Upper lobe of right lung (tissue), 1 donor: ENCODE measurements at regions not wholly inside any gene's neighbourhood (a gene's known extent, or its start where the extent isn't known, plus 50 kb on each side); places are given as distances from the start of the nearest gene placed in this dataset.

Experiments
- ATAC-seq: fragments of 200-7000 bp; cut with Tn5 transposase; one replicate; pipeline ENCODE4 v1.9.1; 2020; ENCODE audit warnings: mild to moderate bottlenecking, moderate library complexity
- DNase-seq: peaks from one replicate; pipeline ENCODE4 v3.0.0-alpha.2; 2020
- H3K27ac ChIP-seq: fragments of 200-600 bp; one replicate; pipeline ENCODE4 v1.8.0; 2022
- H3K27me3 ChIP-seq: fragments of 200-600 bp; one replicate; pipeline ENCODE4 v1.8.0; 2022; ENCODE audit warnings: mild to moderate bottlenecking
- H3K36me3 ChIP-seq: fragments of 200-600 bp; one replicate; pipeline ENCODE4 v1.8.0; 2022
- H3K4me1 ChIP-seq: fragments of 200-600 bp; one replicate; pipeline ENCODE4 v1.8.0; 2022
- H3K4me3 ChIP-seq: fragments of 200-600 bp; one replicate; pipeline ENCODE4 v1.8.0; 2022; ENCODE audit warnings: mild to moderate bottlenecking
- H3K9me3 ChIP-seq: fragments of 200-600 bp; one replicate; pipeline ENCODE4 v1.8.0; 2022
- intact Hi-C: fragments of 100-400 bp; cut with DNase I; formaldehyde crosslinking; loops from one replicate; pipeline ENCODE4 v1.11.0; 2022
- TF ChIP-seq, protein P1 (sequence below): fragments of 200-600 bp; IDR thresholded peaks from one replicate; pipeline ENCODE4 v1.8.0; 2022; ENCODE audit warnings: antibody characterized with exemption
- donor health status: DM: no; HTN: yes; CAD: no; lungs with severe emphysema.

GRCh38 chr5:176157656-176158055, 80.6 kb upstream of the SIMC1 start:
- ATAC-seq (no peak), DNase-seq (no peak)
- TF ChIP-seq, protein P1, sequence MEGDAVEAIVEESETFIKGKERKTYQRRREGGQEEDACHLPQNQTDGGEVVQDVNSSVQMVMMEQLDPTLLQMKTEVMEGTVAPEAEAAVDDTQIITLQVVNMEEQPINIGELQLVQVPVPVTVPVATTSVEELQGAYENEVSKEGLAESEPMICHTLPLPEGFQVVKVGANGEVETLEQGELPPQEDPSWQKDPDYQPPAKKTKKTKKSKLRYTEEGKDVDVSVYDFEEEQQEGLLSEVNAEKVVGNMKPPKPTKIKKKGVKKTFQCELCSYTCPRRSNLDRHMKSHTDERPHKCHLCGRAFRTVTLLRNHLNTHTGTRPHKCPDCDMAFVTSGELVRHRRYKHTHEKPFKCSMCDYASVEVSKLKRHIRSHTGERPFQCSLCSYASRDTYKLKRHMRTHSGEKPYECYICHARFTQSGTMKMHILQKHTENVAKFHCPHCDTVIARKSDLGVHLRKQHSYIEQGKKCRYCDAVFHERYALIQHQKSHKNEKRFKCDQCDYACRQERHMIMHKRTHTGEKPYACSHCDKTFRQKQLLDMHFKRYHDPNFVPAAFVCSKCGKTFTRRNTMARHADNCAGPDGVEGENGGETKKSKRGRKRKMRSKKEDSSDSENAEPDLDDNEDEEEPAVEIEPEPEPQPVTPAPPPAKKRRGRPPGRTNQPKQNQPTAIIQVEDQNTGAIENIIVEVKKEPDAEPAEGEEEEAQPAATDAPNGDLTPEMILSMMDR = no peak
- H3K9me3 ChIP-seq = no peaks in the 10 kb centered on the region
- no peaks in the 10 kb centered on the region for H3K27me3 ChIP-seq
- H3K27ac ChIP-seq = no peak overlapping the region
- H3K36me3 ChIP-seq = no peaks in the 10 kb centered on the region
- H3K4me3 ChIP-seq = no peak overlapping the region
- H3K4me1 ChIP-seq = no peaks in the 10 kb centered on the region
- intact Hi-C loops = no loop called here

- Histone ChIP-seq H3K27ac (no peak overlapping the region), H3K27me3 (no peaks in the 10 kb centered on the region), H3K4me3 (no peak overlapping the region), H3K4me1 (no peaks in the 10 kb centered on the region), H3K36me3 (no peaks in the 10 kb centered on the region), H3K9me3 (no peaks in the 10 kb centered on the region)
- TF ChIP-seq, protein P1 = no peak
- intact Hi-C loops = no loop called here
- DNase-seq = no peak
- ATAC-seq = no peak
Observed at GRCh38 chr5:176161431-176161830, 76.8 kb upstream of the SIMC1 start.

DNA sequence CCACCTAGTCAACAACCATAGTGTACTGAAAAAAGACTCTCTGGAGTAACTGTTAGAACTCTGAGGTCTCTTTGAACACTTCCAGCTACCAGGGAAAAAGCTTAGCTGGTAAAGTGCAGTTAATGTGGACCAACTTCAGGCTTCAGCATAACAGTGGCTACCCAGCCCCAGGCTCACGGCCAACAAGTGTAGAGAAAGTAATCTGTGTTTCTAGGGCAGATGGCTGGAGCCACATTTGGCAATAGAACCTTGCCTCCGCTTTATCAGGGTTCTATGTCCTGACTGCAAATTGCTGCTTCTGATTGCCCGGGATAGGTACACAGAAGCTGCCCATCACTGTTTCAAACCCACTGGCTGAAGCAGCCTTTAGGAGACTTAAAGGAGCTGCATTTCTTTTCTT, 76.0 kb upstream of the SIMC1 start:
- H3K4me1 ChIP-seq = no peaks in the 10 kb centered on the region
- no peaks in the 10 kb centered on the region for H3K27me3 ChIP-seq
- intact Hi-C loops = no loop called here
- no peak overlapping the region for H3K27ac ChIP-seq
- H3K4me3 ChIP-seq = no peak overlapping the region
- no peaks in the 10 kb centered on the region for H3K36me3 ChIP-seq
- no peaks in the 10 kb centered on the region for H3K9me3 ChIP-seq
- DNase-seq = no peak
- no peak for ATAC-seq
- TF ChIP-seq, protein P1 = no peak

DNA sequence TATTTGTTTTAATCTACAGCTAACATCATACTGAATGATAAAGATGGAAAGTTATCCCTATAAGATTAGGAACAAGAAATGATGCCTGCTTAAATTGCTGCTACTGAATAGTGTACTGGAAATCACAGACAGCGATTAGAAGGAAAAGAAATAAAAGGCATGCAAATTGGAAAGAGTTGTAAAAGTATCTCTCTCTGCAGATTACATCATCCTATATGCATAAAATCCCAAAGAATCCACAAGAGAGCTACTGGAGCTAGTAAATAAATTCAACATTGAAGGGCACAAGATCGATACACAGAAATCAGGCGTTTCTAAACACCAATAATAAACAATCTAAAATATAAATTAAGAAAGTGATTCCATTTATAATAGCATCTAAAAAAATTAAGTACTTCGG, 75.3 kb upstream of the SIMC1 start:
- H3K4me3 ChIP-seq = no peak overlapping the region
- intact Hi-C loops = no loop called here
- no peaks in the 10 kb centered on the region for H3K9me3 ChIP-seq
- DNase-seq (no peak), ATAC-seq (no peak)
- TF ChIP-seq, protein P1 = no peak
- H3K27ac ChIP-seq = no peak overlapping the region
- no peaks in the 10 kb centered on the region for H3K27me3 ChIP-seq
- no peaks in the 10 kb centered on the region for H3K4me1 ChIP-seq
- H3K36me3 ChIP-seq = no peaks in the 10 kb centered on the region

GRCh38 chr5:176166427-176166826, 71.8 kb upstream of the SIMC1 start:
- intact Hi-C loops = no loop called here
- no peaks in the 10 kb centered on the region for H3K4me1 ChIP-seq
- DNase-seq = no peak

DNA sequence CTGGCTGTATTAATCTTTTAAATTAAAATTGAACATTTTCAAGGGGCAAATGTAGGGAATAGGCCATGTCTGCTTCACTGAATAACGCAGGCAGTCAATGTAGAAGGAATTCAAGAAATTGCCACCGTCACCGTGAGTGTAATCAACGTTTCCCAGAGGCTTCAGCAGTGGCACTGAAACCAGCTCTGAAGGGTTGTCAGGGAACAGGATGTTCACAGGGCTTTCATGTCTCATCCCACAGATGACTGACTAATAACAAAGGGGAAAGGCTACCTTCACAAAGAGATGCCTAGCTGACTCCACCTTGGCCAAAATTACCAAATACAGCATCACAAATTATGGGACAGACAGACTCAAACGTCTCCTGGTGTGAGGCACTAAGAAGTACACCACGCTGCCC, 70.4 kb upstream of the SIMC1 start:
- DNase-seq (no peak), ATAC-seq (no peak)
- Histone ChIP-seq H3K27me3 (peaks cover 3% of the 10 kb centered on the region), H3K4me3 (no peak overlapping the region), H3K27ac (no peak overlapping the region), H3K9me3 (no peaks in the 10 kb centered on the region), H3K4me1 (no peaks in the 10 kb centered on the region), H3K36me3 (no peaks in the 10 kb centered on the region)
- intact Hi-C loops = no loop called here
- TF ChIP-seq, protein P1 = no peak

More at GRCh38 chr5:176166427-176166826, 71.8 kb upstream of the SIMC1 start:
- no peak for ATAC-seq
- TF ChIP-seq, protein P1 = no peak
- H3K4me3 ChIP-seq = no peak overlapping the region
- peaks cover 3% of the 10 kb centered on the region for H3K27me3 ChIP-seq
- H3K36me3 ChIP-seq = no peaks in the 10 kb centered on the region
- no peaks in the 10 kb centered on the region for H3K9me3 ChIP-seq
- no peak overlapping the region for H3K27ac ChIP-seq
